ENCODE measurements at regions not wholly inside any gene's neighbourhood (a gene's known extent, or its start where the extent isn't known, plus 50 kb on each side); places are given as distances from the start of the nearest gene placed in this dataset.

DNA sequence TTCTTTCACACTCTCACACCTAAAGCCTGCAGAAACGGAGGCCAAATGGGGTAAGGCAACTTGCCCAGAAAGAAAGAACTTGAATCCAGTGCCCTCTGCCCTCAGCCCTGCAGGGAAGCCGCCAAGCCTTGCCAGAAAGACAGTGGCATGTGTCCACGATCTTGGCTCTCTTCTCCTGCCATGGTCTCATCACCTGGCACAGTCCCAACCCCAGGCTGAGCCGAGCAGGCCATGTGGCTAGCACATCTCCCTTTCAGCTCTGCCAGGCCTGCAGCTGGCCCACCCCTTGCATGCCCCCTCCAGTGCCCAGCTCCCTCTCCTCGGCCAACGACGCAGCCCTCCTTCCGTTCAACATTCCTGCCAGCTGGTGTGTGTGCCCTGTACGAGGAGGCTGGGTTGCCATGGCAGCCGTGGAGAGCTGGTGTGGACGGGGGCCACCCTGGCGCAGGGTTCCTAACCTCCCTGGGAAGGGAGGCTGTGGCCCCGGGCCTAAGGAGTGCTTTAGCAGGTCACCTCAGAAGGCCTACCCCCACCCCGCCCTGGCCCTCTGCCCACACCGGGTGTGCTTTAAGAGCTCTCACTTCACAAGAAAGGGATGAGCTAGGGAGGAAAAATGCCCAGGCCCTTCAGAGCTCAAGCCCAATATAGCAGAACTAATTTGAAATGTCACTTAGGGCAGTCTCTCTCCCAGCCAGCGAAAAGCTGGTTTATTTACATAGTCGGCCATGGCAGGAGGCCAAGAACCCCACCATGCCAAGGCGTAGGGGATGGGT is 73.0 kb upstream of the PJA1 start:
- no peak for DNase-seq

DNA sequence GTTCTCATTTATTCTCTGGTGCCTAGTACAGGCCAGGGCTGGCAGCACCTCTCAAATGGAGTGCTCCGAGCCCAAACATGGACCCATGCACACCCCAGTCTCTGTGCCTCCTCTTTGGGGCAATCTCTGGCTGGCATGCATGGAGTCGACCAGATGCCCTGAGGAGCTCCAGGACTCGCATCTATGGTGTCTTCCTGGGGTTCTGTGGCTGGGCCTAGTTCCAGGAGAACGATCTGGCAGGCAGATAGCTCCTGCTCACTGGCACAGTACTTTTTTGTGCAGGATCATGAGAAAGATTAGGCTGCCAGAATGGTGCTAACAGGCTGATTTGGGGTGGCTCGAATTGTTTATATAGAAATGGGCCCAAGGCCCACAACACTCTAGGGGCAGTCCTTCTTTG is 72.0 kb upstream of the PJA1 start:
- Histone ChIP-seq H2AFZ (ENCODE audit: low read depth, low read length) (no peak overlapping the region), H3K4me2 (ENCODE audit: insufficient read depth, low read length) (no peak overlapping the region), H4K20me1 (ENCODE audit: insufficient read depth, low read length) (no peaks in the 10 kb centered on the region), H3K27me3 (ENCODE audit: insufficient read depth, low read length, poor library complexity) (no peaks in the 10 kb centered on the region), H3K4me3 (ENCODE audit: low read depth in 1 of 2, low read length in 2 of 2) (no peak overlapping the region), H3K27ac (ENCODE audit: low read length) (no peak overlapping the region), H3K4me1 (ENCODE audit: insufficient read depth, low read length) (no peaks in the 10 kb centered on the region), H3K9me3 (ENCODE audit: insufficient read depth, low read length, severe bottlenecking) (no peaks in the 10 kb centered on the region), H3K79me2 (ENCODE audit: insufficient read depth, low read length) (no peaks in the 10 kb centered on the region), H3K9ac (ENCODE audit: low read depth, low read length) (no peak overlapping the region), H3K36me3 (ENCODE audit: insufficient read depth, low read length) (no peaks in the 10 kb centered on the region)
- TF ChIP-seq EZH2 (IDR thresholded peaks at IDR 0.05; ENCODE audit: borderline replicate concordance, low read depth, low read length, severe bottlenecking), result no peak
- TF ChIP-seq, protein P1, sequence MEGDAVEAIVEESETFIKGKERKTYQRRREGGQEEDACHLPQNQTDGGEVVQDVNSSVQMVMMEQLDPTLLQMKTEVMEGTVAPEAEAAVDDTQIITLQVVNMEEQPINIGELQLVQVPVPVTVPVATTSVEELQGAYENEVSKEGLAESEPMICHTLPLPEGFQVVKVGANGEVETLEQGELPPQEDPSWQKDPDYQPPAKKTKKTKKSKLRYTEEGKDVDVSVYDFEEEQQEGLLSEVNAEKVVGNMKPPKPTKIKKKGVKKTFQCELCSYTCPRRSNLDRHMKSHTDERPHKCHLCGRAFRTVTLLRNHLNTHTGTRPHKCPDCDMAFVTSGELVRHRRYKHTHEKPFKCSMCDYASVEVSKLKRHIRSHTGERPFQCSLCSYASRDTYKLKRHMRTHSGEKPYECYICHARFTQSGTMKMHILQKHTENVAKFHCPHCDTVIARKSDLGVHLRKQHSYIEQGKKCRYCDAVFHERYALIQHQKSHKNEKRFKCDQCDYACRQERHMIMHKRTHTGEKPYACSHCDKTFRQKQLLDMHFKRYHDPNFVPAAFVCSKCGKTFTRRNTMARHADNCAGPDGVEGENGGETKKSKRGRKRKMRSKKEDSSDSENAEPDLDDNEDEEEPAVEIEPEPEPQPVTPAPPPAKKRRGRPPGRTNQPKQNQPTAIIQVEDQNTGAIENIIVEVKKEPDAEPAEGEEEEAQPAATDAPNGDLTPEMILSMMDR (IDR thresholded peaks at IDR 0.05; ENCODE audit: borderline replicate concordance, extremely low read depth, low read length, poor library complexity, severe bottlenecking), result no peak
- no peak for DNase-seq
- no peak for ATAC-seq (ENCODE audit: insufficient read depth, low read depth)

More for the DNA sequence above, 73.0 kb upstream of the PJA1 start:
- no peaks in the 10 kb centered on the region for H3K79me2 ChIP-seq (ENCODE audit: insufficient read depth, low read length)
- H4K20me1 ChIP-seq (ENCODE audit: insufficient read depth, low read length), result no peaks in the 10 kb centered on the region
- H3K4me2 ChIP-seq (ENCODE audit: insufficient read depth, low read length), result no peak overlapping the region
- no peaks in the 10 kb centered on the region for H3K36me3 ChIP-seq (ENCODE audit: insufficient read depth, low read length)
- no peak for ATAC-seq (ENCODE audit: insufficient read depth, low read depth)
- H2AFZ ChIP-seq (ENCODE audit: low read depth, low read length), result no peak overlapping the region
- H3K4me3 ChIP-seq (ENCODE audit: low read depth in 1 of 2, low read length in 2 of 2), result no peak overlapping the region
- H3K4me1 ChIP-seq (ENCODE audit: insufficient read depth, low read length), result no peaks in the 10 kb centered on the region
- TF ChIP-seq EZH2 (IDR thresholded peaks at IDR 0.05; ENCODE audit: borderline replicate concordance, low read depth, low read length, severe bottlenecking), result no peak
- TF ChIP-seq, protein P1 (IDR thresholded peaks at IDR 0.05; ENCODE audit: borderline replicate concordance, extremely low read depth, low read length, poor library complexity, severe bottlenecking), result no peak
- H3K27ac ChIP-seq (ENCODE audit: low read length), result no peak overlapping the region
- H3K27me3 ChIP-seq (ENCODE audit: insufficient read depth, low read length, poor library complexity), result no peaks in the 10 kb centered on the region
- no peak overlapping the region for H3K9ac ChIP-seq (ENCODE audit: low read depth, low read length)
- no peaks in the 10 kb centered on the region for H3K9me3 ChIP-seq (ENCODE audit: insufficient read depth, low read length, severe bottlenecking)

- H3K4me1 ChIP-seq (ENCODE audit: insufficient read depth, low read length), result no peaks in the 10 kb centered on the region
- ATAC-seq (ENCODE audit: insufficient read depth, low read depth), result no peak
- no peaks in the 10 kb centered on the region for H3K79me2 ChIP-seq (ENCODE audit: insufficient read depth, low read length)
- no peak overlapping the region for H3K4me3 ChIP-seq (ENCODE audit: low read depth in 1 of 2, low read length in 2 of 2)
- no peak overlapping the region for H2AFZ ChIP-seq (ENCODE audit: low read depth, low read length)
- H3K9me3 ChIP-seq (ENCODE audit: insufficient read depth, low read length, severe bottlenecking), result no peaks in the 10 kb centered on the region
- no peak overlapping the region for H3K27ac ChIP-seq (ENCODE audit: low read length)
- H3K4me2 ChIP-seq (ENCODE audit: insufficient read depth, low read length), result no peak overlapping the region
- no peak overlapping the region for H3K9ac ChIP-seq (ENCODE audit: low read depth, low read length)
- H4K20me1 ChIP-seq (ENCODE audit: insufficient read depth, low read length), result no peaks in the 10 kb centered on the region
- TF ChIP-seq, protein P1 (IDR thresholded peaks at IDR 0.05; ENCODE audit: borderline replicate concordance, extremely low read depth, low read length, poor library complexity, severe bottlenecking), result no peak
- no peak for TF ChIP-seq EZH2 (IDR thresholded peaks at IDR 0.05; ENCODE audit: borderline replicate concordance, low read depth, low read length, severe bottlenecking)
- DNase-seq, result no peak
- no peaks in the 10 kb centered on the region for H3K36me3 ChIP-seq (ENCODE audit: insufficient read depth, low read length)
- H3K27me3 ChIP-seq (ENCODE audit: insufficient read depth, low read length, poor library complexity), result no peaks in the 10 kb centered on the region
Observed at GRCh38 chrX:69236641-69237040, 71.4 kb upstream of the PJA1 start.
